ENCODE measurements at regions not wholly inside any gene's neighbourhood (a gene's known extent, or its start where the extent isn't known, plus 50 kb on each side); places are given as distances from the start of the nearest gene placed in this dataset.

DNA sequence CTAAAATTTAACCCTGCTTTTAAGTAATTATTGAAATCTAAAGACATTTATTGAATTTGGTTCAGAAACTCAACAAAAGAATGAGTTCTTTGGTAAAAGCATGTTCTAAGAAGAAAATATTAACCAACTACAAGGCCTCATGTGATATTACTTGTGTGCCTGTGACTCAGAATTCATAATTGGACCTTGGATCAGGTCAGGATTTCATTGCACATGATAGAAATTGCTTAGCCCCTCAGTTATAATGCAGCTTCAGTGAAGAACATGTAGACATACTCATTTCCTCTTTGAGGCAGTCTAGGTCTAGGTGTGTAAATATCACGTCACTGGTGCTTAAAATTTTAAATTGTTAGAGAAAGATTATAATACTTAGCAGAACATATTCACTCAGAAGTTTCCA, 410.0 kb upstream of the SOX9 start:
- no peaks in the 10 kb centered on the region for H3K9me3 Mint-ChIP-seq (ENCODE audit: low read depth, unreplicated experiment)
- no peak overlapping the region for H3K4me3 Mint-ChIP-seq (ENCODE audit: low read depth, unreplicated experiment)
- no peak for DNase-seq
- CTCF ChIA-PET = no interaction called here
- no TSS peak for BruUV-seq (replicated peaks)
- no peak overlapping the region for H3K27ac Mint-ChIP-seq (ENCODE audit: unreplicated experiment)
- peaks cover 7% of the 10 kb centered on the region for H3K27me3 Mint-ChIP-seq (ENCODE audit: unreplicated experiment)
- no peaks in the 10 kb centered on the region for H3K4me1 Mint-ChIP-seq (ENCODE audit: low read depth, unreplicated experiment)
- intact Hi-C loops (cut with micrococcal nuclease; ENCODE audit: unreplicated experiment) = no loop called here
- TF ChIP-seq, protein P1, sequence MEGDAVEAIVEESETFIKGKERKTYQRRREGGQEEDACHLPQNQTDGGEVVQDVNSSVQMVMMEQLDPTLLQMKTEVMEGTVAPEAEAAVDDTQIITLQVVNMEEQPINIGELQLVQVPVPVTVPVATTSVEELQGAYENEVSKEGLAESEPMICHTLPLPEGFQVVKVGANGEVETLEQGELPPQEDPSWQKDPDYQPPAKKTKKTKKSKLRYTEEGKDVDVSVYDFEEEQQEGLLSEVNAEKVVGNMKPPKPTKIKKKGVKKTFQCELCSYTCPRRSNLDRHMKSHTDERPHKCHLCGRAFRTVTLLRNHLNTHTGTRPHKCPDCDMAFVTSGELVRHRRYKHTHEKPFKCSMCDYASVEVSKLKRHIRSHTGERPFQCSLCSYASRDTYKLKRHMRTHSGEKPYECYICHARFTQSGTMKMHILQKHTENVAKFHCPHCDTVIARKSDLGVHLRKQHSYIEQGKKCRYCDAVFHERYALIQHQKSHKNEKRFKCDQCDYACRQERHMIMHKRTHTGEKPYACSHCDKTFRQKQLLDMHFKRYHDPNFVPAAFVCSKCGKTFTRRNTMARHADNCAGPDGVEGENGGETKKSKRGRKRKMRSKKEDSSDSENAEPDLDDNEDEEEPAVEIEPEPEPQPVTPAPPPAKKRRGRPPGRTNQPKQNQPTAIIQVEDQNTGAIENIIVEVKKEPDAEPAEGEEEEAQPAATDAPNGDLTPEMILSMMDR (IDR thresholded peaks at IDR 0.05; ENCODE audit: unreplicated experiment) = no peak
- H3K36me3 Mint-ChIP-seq (ENCODE audit: insufficient read depth, unreplicated experiment) = no peaks in the 10 kb centered on the region

DNA sequence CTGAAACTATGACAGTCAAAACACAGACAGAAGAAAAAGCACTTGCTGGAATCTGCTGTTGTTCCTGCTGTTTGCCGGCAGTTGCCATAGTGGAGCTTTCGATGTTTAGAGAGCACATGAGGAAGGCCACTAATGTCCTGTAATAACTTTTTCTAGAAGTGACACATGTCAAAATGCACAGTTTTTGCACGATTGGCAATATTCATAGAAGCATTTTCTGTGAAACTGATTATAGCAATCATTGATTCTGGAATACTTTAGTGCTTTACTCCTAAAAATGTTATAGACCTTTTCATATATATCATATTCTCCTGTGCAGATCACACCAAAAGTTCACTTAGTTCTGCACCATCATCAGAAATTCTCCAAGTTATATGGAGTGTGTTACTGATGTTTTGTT, 407.0 kb upstream of the SOX9 start:
- H3K27ac Mint-ChIP-seq (ENCODE audit: unreplicated experiment) = no peak overlapping the region
- CTCF ChIA-PET = no interaction called here
- no TSS peak for BruUV-seq (replicated peaks)
- H3K9me3 Mint-ChIP-seq (ENCODE audit: low read depth, unreplicated experiment) = no peaks in the 10 kb centered on the region
- H3K4me1 Mint-ChIP-seq (ENCODE audit: low read depth, unreplicated experiment) = no peaks in the 10 kb centered on the region
- H3K36me3 Mint-ChIP-seq (ENCODE audit: insufficient read depth, unreplicated experiment) = no peaks in the 10 kb centered on the region
- peaks cover 7% of the 10 kb centered on the region for H3K27me3 Mint-ChIP-seq (ENCODE audit: unreplicated experiment)
- TF ChIP-seq, protein P1 (IDR thresholded peaks at IDR 0.05; ENCODE audit: unreplicated experiment) = no peak
- no peak for DNase-seq
- H3K4me3 Mint-ChIP-seq (ENCODE audit: low read depth, unreplicated experiment) = no peak overlapping the region
- intact Hi-C loops (cut with micrococcal nuclease; ENCODE audit: unreplicated experiment) = no loop called here

DNA sequence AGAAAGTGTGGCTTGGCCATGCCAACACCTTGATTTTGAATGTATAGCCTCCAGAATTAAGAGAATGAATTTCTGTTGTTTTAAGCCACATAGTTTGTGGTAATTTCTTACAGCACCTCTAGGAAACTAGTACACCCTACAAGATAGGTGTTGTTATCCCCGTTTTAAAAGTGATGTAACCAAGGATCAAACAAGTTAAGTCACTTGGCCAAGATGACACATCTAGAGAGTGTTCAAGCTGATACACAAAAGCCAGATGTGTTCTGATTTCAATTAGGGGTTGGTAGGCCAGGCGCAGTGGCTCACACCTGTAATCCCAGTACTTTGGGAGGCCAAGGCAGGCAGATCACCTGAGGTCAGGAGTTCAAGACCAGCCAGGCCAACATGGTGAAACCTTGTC, 396.5 kb upstream of the SOX9 start:
- Mint-ChIP-seq H3K4me3 (ENCODE audit: low read depth, unreplicated experiment) (no peak overlapping the region), H3K27me3 (ENCODE audit: unreplicated experiment) (no peaks in the 10 kb centered on the region), H3K27ac (ENCODE audit: unreplicated experiment) (no peak overlapping the region), H3K9me3 (ENCODE audit: low read depth, unreplicated experiment) (no peaks in the 10 kb centered on the region), H3K36me3 (ENCODE audit: insufficient read depth, unreplicated experiment) (no peaks in the 10 kb centered on the region), H3K4me1 (ENCODE audit: low read depth, unreplicated experiment) (no peaks in the 10 kb centered on the region)
- no peak for DNase-seq
- BruUV-seq (replicated peaks) = no TSS peak
- intact Hi-C loops (cut with micrococcal nuclease; ENCODE audit: unreplicated experiment) = no loop called here
- CTCF ChIA-PET = no interaction called here
- TF ChIP-seq, protein P1 (IDR thresholded peaks at IDR 0.05; ENCODE audit: unreplicated experiment) = no peak

DNA sequence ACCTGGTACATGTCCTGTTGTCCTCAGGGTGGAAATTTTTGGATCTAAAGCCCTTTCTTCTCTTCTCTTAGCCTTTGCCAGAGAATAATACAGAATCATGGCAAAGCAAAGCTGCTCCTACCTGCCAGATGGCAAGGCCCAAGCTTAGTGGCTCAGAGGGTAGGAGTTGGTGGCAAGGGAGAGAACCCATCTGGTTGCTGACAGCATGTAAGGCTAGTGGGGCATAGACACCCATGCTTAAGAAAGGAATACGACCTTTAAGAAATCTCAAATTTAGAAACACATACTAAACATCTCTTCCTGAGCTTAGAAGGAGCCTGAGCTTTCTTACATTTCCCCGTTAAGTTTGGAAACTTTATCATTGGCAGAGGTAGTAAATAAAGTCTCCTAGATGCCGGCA, 395.0 kb upstream of the SOX9 start:
- Mint-ChIP-seq H3K27ac (ENCODE audit: unreplicated experiment) (no peak overlapping the region), H3K4me3 (ENCODE audit: low read depth, unreplicated experiment) (no peak overlapping the region), H3K27me3 (ENCODE audit: unreplicated experiment) (no peaks in the 10 kb centered on the region), H3K9me3 (ENCODE audit: low read depth, unreplicated experiment) (no peaks in the 10 kb centered on the region), H3K4me1 (ENCODE audit: low read depth, unreplicated experiment) (no peaks in the 10 kb centered on the region), H3K36me3 (ENCODE audit: insufficient read depth, unreplicated experiment) (no peaks in the 10 kb centered on the region)
- BruUV-seq (replicated peaks) = no TSS peak
- intact Hi-C loops (cut with micrococcal nuclease; ENCODE audit: unreplicated experiment) = no loop called here
- no peak for DNase-seq
- TF ChIP-seq, protein P1 (IDR thresholded peaks at IDR 0.05; ENCODE audit: unreplicated experiment) = no peak
- CTCF ChIA-PET = no interaction called here

DNA sequence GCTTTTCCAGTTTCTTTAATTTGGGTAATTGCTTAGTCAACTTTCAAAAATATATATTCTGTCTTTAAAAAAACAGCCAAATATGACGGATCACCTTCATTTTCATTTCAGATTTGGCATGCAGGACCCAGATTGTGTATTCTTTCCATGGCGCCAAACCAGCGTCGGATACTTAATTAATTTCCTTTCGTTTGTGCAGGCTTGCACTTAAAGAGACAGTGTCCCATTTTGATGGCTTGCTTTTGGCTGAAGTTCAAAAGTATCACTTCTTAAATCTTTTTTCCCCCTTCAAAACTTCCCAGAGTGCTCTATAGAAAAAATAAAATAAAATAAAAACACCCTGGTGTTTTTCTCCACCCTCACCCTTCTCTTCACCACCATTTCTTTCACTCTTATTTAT, 394.5 kb upstream of the SOX9 start:
- DNase-seq = no peak
- CTCF ChIA-PET = no interaction called here
- BruUV-seq (replicated peaks) = no TSS peak

More for the DNA sequence above, 394.5 kb upstream of the SOX9 start:
- H3K4me1 Mint-ChIP-seq (ENCODE audit: low read depth, unreplicated experiment) = no peaks in the 10 kb centered on the region
- intact Hi-C loops (cut with micrococcal nuclease; ENCODE audit: unreplicated experiment) = no loop called here
- H3K9me3 Mint-ChIP-seq (ENCODE audit: low read depth, unreplicated experiment) = no peaks in the 10 kb centered on the region
- no peak overlapping the region for H3K4me3 Mint-ChIP-seq (ENCODE audit: low read depth, unreplicated experiment)
- no peak overlapping the region for H3K27ac Mint-ChIP-seq (ENCODE audit: unreplicated experiment)
- no peaks in the 10 kb centered on the region for H3K36me3 Mint-ChIP-seq (ENCODE audit: insufficient read depth, unreplicated experiment)
- no peaks in the 10 kb centered on the region for H3K27me3 Mint-ChIP-seq (ENCODE audit: unreplicated experiment)
- TF ChIP-seq, protein P1 (IDR thresholded peaks at IDR 0.05; ENCODE audit: unreplicated experiment) = no peak
